Eye (tissue), 1 donor: ENCODE measurements at regions not wholly inside any gene's neighbourhood (a gene's known extent, or its start where the extent isn't known, plus 50 kb on each side); places are given as distances from the start of the nearest gene placed in this dataset.
"Not testable (repeated sequence)": the region's sequence is repeated elsewhere in the genome, so short reads cannot be mapped to it uniquely, and the experiment has no call there.

Experiments used
- DNase-seq: peaks from one replicate; pipeline ENCODE4 v3.0.0-alpha.2; 2015

DNA sequence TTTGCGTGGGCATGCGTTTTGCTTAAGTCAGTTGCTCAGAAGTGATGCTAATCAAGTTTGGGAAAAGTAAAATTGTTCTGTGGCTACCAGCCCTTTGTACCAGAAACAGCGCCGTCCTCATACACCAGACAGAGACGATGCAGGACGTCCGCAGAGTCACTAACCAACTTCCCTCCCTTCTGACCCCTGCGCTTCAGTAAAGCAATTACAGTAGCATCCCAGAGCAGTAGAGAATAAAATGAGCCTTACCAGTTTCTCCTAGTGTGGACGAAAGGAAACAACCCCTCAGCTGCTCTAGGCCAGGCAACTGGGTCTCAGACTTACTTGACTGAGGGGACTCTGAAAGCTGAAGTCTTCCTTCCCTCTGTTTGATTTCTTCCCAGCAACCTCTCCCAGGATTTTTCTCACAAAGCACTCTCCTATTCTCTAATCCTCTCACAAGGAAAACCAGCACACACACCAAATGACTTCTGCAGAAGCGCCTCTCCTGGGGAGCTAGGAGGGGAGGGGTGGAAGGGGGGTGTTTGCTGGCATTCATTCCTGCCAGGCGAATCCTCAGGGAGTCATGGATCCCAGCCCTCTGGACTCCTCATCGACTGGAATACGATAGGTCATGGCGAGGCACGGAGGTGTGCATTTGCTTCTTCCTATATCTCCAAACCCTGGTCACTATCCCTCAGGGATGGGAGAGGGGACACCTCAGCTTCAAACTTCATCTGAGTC is 56.0 kb upstream of the MID1 start:
- DNase-seq, result peak; percentile 32

DNA sequence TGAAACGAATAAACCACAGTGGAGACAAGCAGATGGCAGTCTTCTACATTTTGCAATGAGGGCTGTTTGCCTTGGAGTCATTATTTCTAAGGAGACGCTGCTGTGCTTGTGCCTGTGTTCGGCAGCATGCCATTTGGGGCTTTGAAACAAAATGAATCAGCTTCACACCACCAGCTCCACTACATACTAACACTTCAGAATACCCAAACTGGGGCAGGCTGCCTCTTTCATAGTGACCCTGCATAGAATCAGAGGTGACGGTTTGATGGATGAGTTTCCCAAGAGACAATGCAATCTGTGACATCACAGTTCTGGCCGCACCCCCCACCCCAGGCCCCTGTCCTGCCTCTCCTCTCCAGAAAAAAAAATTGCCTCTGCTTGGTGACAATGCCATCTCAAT is 57.1 kb upstream of the MID1 start:
- peak; percentile 36 for DNase-seq

DNA sequence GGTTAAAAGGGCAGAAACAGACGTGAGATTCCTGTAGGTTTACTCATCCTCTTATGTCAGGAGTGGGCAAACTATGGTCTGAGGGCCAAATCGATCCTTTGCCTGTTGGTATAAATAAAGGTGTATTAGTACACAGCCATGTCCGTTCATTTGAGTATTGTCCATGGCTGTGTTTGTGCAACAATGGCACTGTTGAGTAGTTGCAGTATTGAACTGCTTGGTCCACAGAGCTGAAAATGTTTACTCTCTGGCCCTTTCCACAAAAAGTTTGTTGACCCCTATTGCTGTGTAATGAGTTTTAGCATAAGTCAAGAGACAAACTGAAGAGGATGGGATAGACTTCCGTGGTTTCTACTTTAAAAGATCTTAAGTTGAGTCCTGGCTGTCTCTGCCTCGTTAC is 59.0 kb upstream of the MID1 start:
- no peak for DNase-seq

DNA sequence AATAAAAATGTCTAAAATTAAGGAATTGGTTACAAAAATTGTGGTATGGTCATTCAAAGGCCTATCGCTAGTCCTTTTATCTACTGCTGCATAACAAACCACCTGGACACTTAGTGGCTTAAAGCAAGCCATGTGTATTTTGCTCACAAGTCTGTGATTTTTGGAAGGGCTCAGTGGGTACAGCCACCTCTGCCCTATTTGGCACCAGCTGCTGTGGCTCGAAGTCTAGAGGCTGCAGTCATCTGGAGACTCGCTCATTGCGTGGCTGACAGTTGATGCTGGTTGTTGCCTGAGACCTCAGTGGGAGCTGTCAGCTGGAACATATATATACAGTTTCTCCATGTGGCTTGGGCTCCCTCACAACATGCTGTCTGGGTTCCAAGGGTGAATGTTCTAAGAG is 60.8 kb upstream of the MID1 start:
- no peak for DNase-seq

DNA sequence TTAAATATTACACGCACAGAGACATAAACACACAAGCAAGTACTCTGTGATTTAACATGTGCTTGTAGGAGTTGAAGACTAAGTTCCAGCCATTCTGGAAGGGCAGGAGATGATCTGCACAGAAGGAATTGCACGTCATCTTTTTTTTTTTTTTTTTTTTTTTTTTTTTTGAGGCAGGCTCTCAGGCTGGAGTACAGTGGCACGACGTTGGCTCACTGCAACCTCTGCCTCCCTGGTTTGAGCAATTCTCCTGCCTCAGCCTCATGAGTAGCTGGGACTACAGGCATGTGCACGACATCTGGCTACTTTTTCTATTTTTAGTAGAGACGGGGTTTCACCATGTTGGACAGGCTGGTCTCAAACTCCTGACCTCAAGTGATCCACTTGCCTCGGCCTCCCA is 63.2 kb upstream of the MID1 start:
- DNase-seq, result not testable (repeated sequence)

DNA sequence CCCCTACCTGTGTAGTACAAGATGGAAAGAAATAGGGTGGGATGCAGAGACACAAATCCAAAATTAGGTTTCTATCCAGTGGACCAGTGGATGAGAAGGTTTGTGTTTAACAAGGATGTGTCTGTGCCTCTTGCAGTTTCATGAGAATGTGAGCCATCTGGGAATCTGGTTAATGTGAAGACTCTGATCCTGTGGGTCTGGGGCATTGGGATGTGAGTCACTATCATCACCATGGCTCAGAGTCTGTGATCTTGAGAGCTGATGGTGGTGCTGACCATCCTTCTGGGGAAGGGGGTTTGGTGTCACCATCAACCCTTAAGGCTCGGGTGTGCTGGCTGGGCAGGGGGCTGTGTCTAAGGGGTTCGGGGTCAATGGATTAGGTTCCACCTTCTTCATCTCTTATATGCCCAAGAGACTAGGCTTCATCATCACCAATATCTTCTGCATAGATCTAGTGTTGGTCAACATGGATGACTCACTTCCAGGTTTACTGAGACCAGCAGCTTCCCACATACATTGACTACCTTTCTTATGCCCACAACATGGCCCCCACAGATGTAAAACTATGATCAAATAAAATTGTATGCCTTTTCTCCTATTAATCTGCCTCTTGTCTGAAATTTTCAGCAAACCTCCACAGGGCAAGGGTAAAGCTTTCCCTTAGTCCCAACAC is 65.7 kb upstream of the MID1 start:
- DNase-seq, result no peak

DNA sequence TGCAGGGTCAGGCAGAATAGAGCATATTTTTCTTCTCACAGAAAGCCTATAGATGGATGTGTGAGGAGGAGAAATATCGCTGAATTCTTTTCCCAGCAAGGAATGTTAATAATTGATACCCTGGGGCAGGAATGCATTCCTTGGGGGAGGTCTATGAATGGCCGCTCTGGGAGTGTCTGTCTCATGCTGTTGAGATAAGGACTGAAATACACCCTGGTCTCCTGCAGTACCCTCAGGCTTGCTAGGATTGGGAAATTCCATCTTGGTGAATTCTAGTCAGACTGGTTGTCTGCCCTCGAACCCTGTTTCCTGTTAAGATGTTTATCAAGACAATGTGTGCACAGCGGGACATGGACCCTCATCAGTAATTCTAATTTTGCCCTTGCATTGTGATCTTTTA is 71.4 kb upstream of the MID1 start:
- DNase-seq, result not testable (repeated sequence)

DNA sequence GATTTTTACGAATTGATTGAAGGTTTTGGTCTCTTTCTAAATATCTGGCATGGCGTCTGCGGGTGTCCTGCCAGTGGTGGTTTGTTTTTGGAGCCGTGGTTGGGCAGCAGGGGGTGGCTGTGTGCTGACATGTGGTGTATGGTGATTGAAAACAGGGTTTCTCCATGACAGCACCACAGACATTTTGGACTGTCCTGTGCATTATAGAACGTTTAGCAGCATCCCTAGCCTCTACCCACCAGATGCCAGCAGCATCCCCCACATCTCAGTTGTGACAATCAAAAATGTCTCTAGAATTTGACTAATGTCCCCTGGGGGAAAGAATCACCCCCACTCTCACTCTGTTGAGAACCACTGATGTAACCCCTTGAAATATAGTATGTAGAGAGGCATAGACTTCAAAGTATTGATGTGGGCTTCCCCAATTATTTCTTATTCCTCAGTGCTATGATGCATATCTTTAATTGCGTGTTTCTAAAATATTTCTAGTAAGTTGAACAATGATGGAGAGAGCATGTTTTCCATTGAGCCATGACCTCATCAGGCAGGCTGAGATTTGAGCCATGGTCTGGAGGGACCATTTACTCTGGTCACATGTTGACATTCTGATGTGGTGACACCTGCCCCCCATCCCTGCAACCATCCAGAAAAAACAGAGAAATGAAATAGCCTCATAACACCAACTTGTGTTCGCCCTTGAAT is 77.4 kb upstream of the MID1 start:
- DNase-seq, result peak; percentile 41

DNA sequence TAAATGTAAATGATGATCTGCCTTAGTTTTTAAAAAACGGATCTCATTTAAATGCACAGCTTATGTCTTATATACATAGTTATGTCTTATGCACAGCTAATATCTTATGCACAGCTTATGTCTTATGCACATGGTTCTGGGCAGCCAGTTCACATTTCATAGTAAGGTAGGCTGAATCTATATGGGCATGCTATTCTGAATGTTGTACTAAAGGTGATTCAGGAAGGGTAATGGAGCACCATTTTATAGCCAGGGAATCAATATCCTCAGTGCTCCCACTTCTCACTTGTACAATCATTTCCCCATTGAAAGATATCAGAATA is 77.9 kb upstream of the MID1 start:
- DNase-seq, result no peak

DNA sequence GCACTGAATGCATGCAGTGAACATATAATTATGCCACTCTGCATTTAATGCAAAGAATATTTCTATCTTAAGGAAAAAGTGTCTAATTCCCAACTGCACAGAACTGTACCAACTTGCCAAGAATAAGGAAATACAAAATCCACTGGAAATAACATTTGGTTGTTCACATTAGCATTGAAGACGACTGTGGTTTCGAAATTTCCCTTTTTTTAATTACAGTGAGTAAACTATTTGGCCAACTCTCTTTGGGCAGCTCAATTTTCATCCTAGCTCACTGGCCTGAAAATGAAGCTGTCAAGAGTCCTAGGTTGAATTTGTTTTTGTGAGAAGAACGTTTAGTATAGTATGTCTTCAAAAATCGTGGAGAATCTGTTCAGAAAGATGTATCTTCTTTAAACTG is 81.6 kb upstream of the MID1 start:
- DNase-seq, result no peak

DNA sequence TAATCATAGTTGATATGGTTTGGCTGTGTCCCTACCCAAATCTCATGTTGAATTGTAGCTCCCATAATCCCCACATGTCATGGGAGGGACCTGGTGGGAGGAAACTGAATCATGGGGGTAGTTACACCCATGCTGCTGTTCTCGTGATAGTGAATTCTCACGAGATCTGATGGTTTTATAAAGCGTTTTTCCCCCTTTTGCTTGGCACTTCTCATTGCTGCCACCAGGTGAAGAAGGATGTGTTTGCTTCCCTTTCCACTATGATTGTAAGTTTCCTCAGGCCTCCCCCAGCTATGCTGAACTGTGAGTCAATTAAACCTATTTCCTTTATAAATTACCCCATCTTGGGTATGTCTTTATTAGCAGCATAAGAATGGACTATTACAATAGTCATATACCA is 86.0 kb upstream of the MID1 start:
- not testable (repeated sequence) for DNase-seq

DNA sequence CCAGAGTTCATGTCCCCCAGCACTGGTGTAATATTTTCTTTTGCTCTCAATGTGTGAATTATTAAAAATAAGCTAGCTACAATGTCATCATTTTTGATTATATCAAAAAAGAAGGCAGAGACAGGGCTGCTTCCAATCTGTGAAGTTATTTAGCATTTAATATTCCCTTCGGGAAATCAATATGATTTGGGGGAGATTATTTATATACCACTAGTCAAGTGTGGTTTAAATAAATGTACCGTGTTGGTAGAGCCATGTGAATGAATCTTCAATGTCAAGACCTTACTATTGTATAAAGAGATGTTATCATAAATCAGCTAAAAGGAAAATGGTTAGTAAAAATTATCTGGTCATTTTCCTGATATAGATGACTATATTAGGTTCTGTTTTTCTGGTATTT is 87.4 kb upstream of the MID1 start:
- no peak for DNase-seq

DNA sequence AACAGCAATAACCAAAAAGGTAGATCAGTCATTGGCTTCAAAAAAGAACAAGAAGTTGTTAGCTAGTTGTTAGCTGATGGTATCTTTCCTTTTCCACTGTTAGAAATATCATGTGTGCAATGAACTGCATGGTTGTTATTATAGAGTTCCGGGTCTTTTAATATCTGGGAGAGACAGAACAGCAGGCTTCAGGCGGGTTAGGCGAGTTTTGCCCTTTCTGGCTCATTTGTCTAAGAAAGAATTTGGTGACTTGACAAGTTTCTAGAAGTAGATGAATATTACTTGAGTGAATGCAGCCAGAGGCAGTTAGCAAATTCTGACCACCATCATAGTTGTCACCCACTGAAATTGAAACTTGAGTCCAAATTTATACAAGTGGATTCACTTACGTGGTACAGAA is 88.9 kb upstream of the MID1 start:
- DNase-seq, result no peak

DNA sequence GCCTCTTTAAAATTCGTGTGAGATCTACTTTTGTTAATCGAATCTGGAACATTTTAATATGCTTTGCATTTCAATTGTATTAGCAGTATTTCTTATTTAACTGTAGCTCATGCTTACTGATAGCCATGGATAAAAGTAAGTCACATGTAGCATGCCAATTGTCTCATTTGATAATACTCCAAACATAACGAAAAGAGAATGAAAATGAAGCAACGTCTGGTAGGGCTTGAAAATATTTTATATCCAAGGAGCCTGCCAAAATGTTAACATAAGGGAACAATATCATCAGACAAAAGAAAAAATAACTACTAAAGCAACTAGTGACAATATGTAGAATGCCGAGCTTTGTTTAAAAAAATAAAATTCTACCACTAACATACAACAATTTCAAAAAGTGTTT is 94.1 kb upstream of the MID1 start:
- DNase-seq, result no peak

DNA sequence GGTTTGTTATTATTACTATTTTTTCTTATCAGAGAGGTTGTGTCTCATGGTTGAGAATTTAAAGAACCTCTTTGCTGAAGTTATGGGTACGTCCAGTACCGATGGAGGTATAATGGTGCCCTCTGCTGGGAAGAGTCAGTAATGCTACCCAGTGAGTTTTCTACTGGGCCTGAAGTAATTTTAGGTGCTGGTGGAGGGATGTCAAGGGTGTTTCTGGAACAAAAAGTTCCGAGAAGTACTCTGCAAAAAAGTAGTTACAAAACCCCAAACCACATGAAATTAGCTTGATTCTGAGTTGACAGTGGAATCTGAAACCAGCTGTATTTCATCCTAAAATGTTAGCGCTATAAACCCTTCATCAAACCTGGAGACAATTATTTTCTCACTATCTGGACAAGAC is 102.5 kb upstream of the MID1 start:
- DNase-seq, result peak; percentile 83

DNA sequence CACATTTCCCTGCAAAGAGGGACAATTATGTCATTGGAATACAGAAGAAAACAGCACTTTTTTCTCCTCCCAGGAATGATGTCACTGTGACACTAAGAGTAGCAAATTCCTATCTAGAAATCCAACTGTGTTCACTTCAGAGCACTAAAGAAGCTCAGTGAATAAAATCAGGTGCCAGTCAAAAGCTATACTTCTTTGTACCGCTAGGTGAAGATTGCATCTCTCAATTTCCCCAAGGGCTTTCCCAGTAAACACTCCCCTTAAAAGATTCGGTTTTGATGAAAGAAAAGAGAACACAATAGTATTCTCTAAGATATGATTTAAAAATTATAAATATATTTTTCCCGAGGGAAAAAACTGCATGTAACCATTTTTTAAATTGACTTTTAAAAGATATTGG is 104.7 kb upstream of the MID1 start:
- no peak for DNase-seq

DNA sequence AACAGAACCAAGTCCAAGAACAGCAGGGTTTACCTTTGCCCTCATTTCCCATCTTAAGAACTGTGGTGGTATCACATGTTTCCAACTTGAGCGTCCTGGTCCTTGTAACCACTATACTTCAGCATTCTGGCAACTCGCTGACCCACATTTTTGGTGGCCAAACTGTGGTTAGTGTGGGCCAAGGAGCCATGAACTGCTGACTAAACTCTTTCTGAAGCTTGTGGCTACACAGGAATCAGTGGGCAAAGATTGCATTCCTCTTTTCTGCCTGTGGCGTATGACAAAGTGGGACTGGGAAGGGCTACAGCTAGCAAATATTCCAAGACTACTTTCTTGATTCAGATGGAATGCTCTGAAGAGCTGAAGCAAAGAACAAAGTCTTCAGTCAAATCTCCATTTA is 106.3 kb upstream of the MID1 start:
- no peak for DNase-seq

DNA sequence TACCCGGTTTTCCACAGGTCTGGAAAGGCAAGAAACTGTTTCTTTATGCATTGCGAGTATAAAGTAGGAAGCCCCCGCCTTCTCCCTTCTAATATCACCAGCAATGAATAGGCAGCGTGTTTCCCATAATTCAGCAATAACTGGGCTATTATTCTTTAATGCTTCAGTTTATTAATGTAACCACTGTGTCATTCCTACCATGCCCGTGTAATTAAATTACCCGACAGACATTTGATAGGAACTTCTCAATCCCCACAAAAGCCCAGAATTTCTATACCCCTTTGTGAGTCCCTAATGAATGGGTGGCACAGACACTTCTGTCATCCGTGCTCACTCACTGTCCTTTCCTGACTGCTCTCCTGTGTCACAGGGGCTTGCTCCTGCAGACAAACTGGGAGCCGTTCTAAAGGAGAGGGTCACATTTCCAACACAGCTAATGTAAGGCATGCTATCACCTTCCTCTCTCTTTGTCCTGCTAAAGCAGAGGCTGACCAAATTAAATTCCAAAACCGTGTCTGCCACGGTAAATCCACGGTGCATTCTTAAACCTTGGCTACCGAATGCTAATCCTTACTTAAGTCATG is 108.5 kb upstream of the MID1 start:
- peak; percentile 44 for DNase-seq

DNA sequence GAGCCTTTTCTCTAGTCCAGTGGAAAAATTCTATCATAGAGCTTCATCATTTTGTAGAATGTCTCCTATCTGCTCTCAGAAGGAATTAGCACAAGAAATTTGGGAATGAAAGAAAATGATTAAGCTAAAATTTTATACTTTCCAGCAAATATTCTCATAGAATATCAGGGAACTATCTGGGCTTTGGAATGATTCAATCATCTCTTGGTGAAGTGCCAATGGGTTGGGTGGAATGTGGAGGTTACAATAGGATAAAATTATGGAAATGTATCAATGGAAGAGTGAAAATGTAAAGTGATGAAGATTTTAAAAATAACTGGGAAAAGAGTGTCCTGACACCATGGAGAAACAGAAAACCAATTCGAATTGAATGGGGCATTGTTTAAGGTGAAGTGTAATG is 119.0 kb upstream of the MID1 start:
- no peak for DNase-seq

DNA sequence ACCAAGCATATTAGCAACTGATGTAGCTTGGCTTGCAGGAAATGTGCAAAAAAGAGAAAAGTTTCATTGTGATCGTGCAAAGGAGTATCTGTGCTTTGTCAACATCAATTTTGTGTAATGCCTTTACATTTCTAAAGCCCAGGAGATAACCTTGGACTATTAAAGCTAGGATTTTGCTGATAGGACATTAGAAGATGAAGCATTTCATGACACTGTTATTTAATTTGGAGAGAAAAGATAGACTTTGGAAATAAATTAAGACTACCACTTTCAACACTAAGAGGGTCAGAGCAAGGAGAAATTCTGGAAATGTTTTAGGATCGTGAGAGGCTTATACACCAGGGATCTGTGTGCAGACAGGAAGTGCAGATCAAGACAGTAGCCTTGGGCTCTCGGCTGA is 120.6 kb upstream of the MID1 start:
- DNase-seq, result no peak

DNA sequence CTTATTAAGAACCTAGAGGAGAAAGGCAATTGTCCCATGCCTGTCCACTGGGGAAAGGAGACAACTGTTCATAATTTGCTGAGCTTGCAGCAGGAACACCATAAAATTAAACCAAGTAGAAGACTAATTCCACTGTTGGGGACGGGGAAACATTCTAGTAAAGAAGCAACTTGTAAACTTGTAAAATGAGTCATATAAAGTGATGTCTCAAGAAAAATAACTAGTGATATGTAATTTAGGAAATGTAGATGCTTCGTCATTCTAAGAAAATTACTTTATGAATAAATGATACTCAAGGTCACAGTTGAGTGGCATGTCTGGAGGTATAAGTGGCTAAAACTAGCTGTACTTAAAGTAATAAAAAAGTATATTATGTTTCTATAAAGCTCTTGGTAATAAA is 121.2 kb upstream of the MID1 start:
- no peak for DNase-seq

DNA sequence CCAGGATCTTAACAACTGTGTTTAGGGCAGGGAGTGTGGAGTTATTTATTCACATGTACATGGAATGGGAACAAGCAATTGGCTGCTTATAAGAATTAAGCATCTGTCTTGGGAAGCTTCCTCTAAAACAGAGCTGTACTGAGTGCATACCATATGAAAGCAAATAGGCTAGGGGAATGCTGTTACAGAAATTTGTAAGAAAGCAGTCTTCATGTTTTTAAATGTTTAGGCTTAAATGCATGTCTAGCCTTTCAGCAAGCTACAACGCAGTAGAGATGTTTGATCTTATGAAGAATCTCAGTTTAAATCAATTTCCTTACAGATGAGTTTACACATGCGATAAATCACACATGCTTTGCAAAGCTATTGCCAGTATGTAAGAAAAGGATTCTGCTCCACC is 123.1 kb upstream of the MID1 start:
- DNase-seq, result no peak

DNA sequence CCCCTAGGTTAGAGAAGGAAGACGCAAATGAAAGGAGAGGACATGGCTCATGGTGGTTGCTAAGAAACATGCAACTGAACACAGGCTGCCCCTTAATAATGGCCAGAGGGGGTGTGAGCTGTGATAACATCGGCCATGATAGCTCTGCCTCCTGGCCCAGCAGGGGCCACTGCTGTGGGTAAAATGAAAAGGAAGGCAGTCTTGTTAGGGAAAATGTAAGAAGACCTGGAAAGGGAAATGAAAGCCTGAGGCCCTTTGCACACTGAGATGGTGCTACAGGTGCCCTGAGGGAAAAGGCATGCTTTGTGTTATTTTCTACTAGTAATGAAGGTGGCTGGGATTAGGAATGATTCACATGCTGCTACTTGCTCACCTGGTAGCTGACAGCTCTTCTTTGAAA is 123.6 kb upstream of the MID1 start:
- peak; percentile 24 for DNase-seq

DNA sequence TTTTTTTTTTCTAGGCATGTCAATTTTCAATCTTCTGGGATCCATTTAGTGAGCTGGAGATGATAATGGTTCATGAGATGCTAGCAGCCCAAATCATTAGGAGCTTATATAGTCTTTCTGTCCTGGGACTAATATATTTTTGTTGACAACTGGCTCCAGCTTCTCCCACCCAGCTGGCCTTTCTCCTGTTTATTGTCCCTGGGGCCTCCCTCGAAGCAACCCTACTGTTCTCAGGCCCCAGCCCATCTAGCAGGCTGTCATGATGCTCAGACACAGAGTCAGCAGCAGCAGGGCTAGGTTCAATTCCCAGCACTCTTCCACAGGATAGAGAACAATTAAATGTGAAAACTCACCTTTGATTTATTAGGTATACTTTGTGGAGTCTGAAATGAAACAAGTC is 127.6 kb upstream of the MID1 start:
- DNase-seq, result no peak
